ENCODE measurements at regions not wholly inside any gene's neighbourhood (a gene's known extent, or its start where the extent isn't known, plus 50 kb on each side); places are given as distances from the start of the nearest gene placed in this dataset.

DNA sequence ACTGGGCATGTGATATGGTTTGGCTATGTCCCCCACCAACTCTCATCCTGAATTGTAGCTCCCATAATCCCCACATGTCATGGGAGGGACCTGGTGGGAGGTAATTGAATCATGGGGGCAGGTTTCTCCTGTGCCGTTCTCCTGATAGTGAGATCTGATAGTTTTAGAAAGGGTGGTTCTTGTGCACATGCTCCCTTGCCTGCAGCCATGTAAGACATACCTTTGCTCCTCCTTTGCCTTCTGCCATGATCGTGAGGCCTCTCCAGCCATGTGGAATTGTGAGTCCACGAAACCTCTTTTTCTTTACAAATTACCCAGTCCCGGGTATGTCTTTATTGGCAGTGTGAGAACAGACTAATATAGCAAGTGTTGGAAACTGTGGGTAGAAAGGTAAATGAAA lies 99.5 kb upstream of the HMCN1 start:
- no peak for TF ChIP-seq POLR2AphosphoS5 (IDR thresholded peaks at IDR 0.05; ENCODE audit: low read depth, low read length)
- TF ChIP-seq POLR2A (IDR thresholded peaks at IDR 0.05; ENCODE audit: low read depth, low read length), result no peak
- no peak for TF ChIP-seq TAF1 (IDR thresholded peaks at IDR 0.05; ENCODE audit: borderline replicate concordance, low read depth, low read length)
